Psoas muscle (tissue), 7 donors: ENCODE measurements at regions not wholly inside any gene's neighbourhood (a gene's known extent, or its start where the extent isn't known, plus 50 kb on each side); places are given as distances from the start of the nearest gene placed in this dataset.
A peak's percentile ranks its signal among the peaks of the same experiment; 100 is the strongest.

ENCODE experiments used
- ATAC-seq, 4 donors: fragments of 200-7000 bp; cut with Tn5 transposase; one replicate each; pipeline ENCODE4 v1.9.1; 2020; ENCODE audit warnings: moderate library complexity in 3 of 4, mild to moderate bottlenecking in 2 of 4
- DNase-seq, 2 donors: peaks; one replicate each; pipeline ENCODE4 v3.0.0-alpha.2; 2020
- H3K27ac ChIP-seq: fragments of 200-600 bp; one replicate; pipeline ENCODE4 v1.8.0; 2022
- H3K27me3 ChIP-seq, 3 donors: fragments of 200-600 bp in 1 of 3; one replicate each; pipeline versions ENCODE4 v1.6.1 to v1.8.0; 2013 to 2022; ENCODE audit warnings: low read length in 2 of 3, mild to moderate bottlenecking in 2 of 3, moderate library complexity in 1 of 3; ENCODE audit not compliant: insufficient read depth in 3 of 3
- H3K36me3 ChIP-seq, 2 donors: fragments of 200-600 bp in 1 of 2; one replicate each; pipeline versions ENCODE4 v1.6.1 to v1.8.0; 2013 to 2022; ENCODE audit warnings: low read depth in 1 of 2, mild to moderate bottlenecking in 1 of 2, moderate library complexity in 1 of 2; ENCODE audit not compliant: insufficient read depth in 1 of 2
- H3K4me1 ChIP-seq: fragments of 200-600 bp; one replicate; pipeline ENCODE4 v1.8.0; 2022
- H3K4me3 ChIP-seq: fragments of 200-600 bp; one replicate; pipeline ENCODE4 v1.8.0; 2022; ENCODE audit warnings: mild to moderate bottlenecking
- H3K9me3 ChIP-seq: fragments of 200-600 bp; one replicate; pipeline ENCODE4 v1.8.0; 2022
- WGBS, 3 donors: extraction: QIAGEN DNeasy Blood & Tissue Kit; methylation state at CpG; one replicate each; pipeline versions ENCODE4 v1.1.6 to v1.1.7; 2013; 5-methylcytosine and 5-hydroxymethylcytosine counted together
- intact Hi-C, 2 donors: fragments of 100-400 bp; cut with DNase I; formaldehyde crosslinking; loops; one replicate each; pipeline versions ENCODE4 v1.11.0 to v1.14.2; 2022
- TF ChIP-seq, protein P1 (sequence below): fragments of 200-600 bp; IDR thresholded peaks from one replicate; pipeline ENCODE4 v1.8.0; 2022; ENCODE audit warnings: antibody characterized with exemption
- donor health status: healthy with polysubstance abuse.
- donor health status: DM: no; HTN: no; CAD: no; lungs with moderate emphysema.
- donor health status: Bipolar disorder and iron deficiency.
- donor health status: healthy.
- donor health status: DM: yes; HTN: yes; CAD: no.
- donor health status: DM: no; HTN: no; CAD: no.
- donor health status: DM: yes; HTN: yes; CAD: no.

DNA sequence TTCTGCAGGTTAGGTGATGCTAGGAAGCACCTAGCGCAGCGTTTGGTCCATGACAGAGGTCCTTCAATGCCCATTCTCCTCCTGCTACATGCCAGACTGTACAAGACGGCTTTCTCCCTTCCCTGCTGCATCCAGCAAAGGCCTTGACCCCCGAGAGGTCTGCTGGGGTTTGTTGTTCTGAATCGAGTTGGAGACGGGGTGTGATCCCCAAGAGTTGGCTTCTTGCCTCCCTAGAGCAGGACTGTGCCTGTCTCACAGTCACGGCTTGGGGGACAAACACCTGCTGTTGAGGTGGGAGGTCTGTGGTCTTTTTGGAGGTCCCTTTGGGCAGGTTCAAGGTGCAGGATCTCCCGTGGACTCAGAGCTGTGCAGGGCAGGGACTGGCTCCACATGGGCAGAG lies 352.3 kb upstream of the B3GAT1 start:
- H3K9me3 ChIP-seq = no peaks in the 10 kb centered on the region
- DNase-seq = no peak
- no peaks in the 10 kb centered on the region for H3K36me3 ChIP-seq
- TF ChIP-seq, protein P1, sequence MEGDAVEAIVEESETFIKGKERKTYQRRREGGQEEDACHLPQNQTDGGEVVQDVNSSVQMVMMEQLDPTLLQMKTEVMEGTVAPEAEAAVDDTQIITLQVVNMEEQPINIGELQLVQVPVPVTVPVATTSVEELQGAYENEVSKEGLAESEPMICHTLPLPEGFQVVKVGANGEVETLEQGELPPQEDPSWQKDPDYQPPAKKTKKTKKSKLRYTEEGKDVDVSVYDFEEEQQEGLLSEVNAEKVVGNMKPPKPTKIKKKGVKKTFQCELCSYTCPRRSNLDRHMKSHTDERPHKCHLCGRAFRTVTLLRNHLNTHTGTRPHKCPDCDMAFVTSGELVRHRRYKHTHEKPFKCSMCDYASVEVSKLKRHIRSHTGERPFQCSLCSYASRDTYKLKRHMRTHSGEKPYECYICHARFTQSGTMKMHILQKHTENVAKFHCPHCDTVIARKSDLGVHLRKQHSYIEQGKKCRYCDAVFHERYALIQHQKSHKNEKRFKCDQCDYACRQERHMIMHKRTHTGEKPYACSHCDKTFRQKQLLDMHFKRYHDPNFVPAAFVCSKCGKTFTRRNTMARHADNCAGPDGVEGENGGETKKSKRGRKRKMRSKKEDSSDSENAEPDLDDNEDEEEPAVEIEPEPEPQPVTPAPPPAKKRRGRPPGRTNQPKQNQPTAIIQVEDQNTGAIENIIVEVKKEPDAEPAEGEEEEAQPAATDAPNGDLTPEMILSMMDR = no peak
- no peaks in the 10 kb centered on the region for H3K4me1 ChIP-seq
- H3K4me3 ChIP-seq = no peak overlapping the region
- H3K27ac ChIP-seq = no peak overlapping the region
- 74 to 78% (median 75%) methylated on average over 8 of the region's 8 CpGs for WGBS, 3 donors
- H3K27me3 ChIP-seq = peaks cover 0 to 6% (median 0%) of the 10 kb centered on the region in 3 donors
- intact Hi-C loops = no loop called here
- ATAC-seq = no peak

DNA sequence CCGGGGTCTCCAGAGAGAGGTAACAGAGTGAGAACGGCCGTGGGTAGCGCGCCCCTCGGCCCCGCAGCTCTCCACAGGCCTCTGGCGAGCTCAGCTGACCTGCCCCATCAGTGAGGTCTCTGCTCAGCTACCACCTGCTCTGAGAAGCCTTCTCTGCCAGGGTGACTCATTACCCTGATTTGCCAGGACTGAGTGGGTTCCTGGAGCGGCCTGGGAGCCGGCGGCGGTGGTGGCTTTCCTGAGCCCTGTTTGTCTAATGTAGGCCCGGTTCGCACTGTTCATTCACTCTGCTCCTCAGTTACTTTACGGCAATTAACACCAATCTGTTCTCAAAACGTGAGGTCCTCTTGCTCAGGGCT lies 351.0 kb upstream of the B3GAT1 start:
- TF ChIP-seq, protein P1 = no peak
- Histone ChIP-seq H3K27ac (no peak overlapping the region), H3K4me1 (no peaks in the 10 kb centered on the region), H3K4me3 (no peak overlapping the region), H3K36me3 (no peaks in the 10 kb centered on the region), H3K27me3 (peaks cover 0 to 6% (median 0%) of the 10 kb centered on the region in 3 donors), H3K9me3 (no peaks in the 10 kb centered on the region)
- DNase-seq = no peak
- intact Hi-C loops = no loop called here
- ATAC-seq = peak in 1 of 4 donors; percentile 74
- 75 to 80% (median 76%) methylated on average over 15 to 16 of the region's 16 CpGs for WGBS, 3 donors

DNA sequence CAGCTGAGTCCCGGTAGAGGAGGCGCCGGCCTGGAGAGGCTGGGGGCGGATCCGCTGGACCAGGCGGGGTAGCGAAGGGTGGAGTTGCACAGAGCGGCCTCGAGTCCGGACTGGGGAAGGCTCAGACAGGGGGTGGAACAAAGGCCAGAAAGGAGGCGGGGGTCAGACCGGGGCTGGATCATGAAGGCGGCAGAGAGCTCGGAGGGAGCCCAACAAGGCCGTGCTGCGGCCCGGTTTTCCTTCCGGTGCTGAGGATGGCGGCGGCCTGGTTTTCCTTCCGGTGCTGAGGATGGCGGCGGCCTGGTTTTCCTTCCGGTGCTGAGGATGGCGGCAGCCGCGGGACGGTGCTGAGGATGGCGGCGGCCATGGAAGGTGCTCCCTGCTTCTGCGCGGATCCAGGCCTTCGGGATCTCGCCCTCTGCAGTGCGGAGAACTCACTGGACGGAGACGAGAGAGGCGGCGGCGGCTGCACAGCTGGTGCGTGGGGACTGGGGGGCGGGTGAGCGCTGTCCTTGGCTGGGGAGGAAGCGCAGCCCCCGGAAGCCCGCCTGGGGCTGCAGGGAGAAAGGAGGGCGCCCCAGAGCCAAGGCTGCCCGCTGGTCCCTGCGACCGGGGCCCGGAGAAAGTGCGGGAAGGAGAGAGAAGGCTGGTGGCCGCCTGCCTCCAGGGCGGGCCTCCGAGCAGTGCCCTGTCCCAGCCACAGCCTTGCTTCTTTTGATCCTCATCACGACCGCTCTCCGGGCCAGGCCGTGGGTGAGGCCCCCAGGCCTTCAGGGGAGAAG lies 350.4 kb upstream of the B3GAT1 start:
- intact Hi-C loops = no loop called here
- 68 to 77% (median 71%) methylated on average over 46 to 59 of the region's 59 CpGs for WGBS, 3 donors
- no peaks in the 10 kb centered on the region for H3K36me3 ChIP-seq
- DNase-seq = no peak
- no peaks in the 10 kb centered on the region for H3K4me1 ChIP-seq
- no peak overlapping the region for H3K27ac ChIP-seq
- no peaks in the 10 kb centered on the region for H3K9me3 ChIP-seq
- H3K4me3 ChIP-seq = no peak overlapping the region
- TF ChIP-seq, protein P1 = no peak
- peak in 2 of 4 donors; percentile 52 to 91 for ATAC-seq
- H3K27me3 ChIP-seq = peaks cover 0 to 6% (median 0%) of the 10 kb centered on the region in 3 donors

DNA sequence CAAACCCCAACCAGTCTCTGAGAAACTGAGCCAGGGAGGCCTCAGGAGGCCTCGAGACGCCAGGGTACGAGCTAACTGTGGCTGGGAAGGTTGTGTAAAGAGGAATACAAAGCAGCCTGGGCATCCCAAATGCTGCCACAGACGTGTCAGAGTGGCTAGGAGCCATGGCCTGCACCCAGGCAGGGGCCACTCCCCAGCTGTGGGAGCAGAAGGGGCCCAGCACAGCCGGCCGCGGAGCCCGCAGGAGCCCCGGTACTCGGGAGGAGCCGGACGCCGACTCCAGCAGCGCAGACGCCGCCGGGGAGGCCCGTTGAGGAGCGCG lies 349.8 kb upstream of the B3GAT1 start:
- ATAC-seq (no peak), DNase-seq (no peak)
- 65 to 75% (median 66%) methylated on average over 20 of the region's 20 CpGs for WGBS, 3 donors
- intact Hi-C loops = no loop called here
- Histone ChIP-seq H3K27me3 (peaks cover 0 to 6% (median 0%) of the 10 kb centered on the region in 3 donors), H3K4me3 (no peak overlapping the region), H3K27ac (no peak overlapping the region), H3K4me1 (no peaks in the 10 kb centered on the region), H3K9me3 (no peaks in the 10 kb centered on the region), H3K36me3 (no peaks in the 10 kb centered on the region)
- TF ChIP-seq, protein P1 = no peak

DNA sequence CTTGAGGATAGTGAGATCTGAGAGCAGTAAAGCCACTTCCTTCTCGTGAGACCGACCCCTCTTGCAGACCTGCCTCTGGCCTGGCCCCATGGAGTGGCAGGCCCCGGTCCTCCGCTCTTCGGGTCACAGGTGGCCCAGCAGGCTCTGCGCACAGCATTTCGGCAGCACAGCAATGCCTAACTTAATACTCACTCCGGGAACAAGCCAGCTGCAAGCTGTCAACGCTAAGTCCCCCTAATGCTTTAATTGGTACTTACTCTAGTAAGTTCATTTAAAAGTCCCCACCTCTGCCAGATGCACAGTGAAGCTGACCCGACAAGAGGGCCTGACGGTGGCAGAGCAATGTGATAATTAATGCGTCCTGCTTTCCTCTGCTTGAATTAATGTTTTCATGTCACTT lies 349.3 kb upstream of the B3GAT1 start:
- intact Hi-C loops = no loop called here
- DNase-seq = no peak
- no peaks in the 10 kb centered on the region for H3K36me3 ChIP-seq
- H3K9me3 ChIP-seq = no peaks in the 10 kb centered on the region
- no peaks in the 10 kb centered on the region for H3K4me1 ChIP-seq
- 51 to 53% (median 53%) methylated on average over 12 of the region's 12 CpGs for WGBS, 3 donors
- no peak overlapping the region for H3K4me3 ChIP-seq
- peaks cover 0 to 6% (median 0%) of the 10 kb centered on the region in 3 donors for H3K27me3 ChIP-seq
- ATAC-seq = no peak
- no peak overlapping the region for H3K27ac ChIP-seq
- TF ChIP-seq, protein P1 = no peak
